K562 (cell line): ENCODE measurements at regions not wholly inside any gene's neighbourhood (a gene's known extent, or its start where the extent isn't known, plus 50 kb on each side); places are given as distances from the start of the nearest gene placed in this dataset.

Experiments used
- ARHGAP35 ChIP-seq: fragments of 450-650 bp; IDR thresholded peaks from 2 replicates; pipeline ENCODE4 v1.6.1; 2018; ENCODE audit not compliant: partially characterized antibody
- BCLAF1 ChIP-seq, 2 experiments: fragments of 450-650 bp in 1 of 2; IDR thresholded peaks; 2 replicates each; pipeline ENCODE4 v1.6.1; 2011 to 2017; ENCODE audit warnings: low read depth in 2 of 2, antibody characterized with exemption in 1 of 2, borderline replicate concordance in 1 of 2, low read length in 1 of 2, mild to moderate bottlenecking in 1 of 2, mixed read lengths in 1 of 2; ENCODE audit not compliant: control insufficient read depth in 1 of 2
- BCOR ChIP-seq: fragments of 450-650 bp; IDR thresholded peaks from 2 replicates; pipeline ENCODE4 v1.6.1; 2016
- DEAF1 ChIP-seq: fragments of 450-650 bp; formaldehyde crosslinking; IDR thresholded peaks from 2 replicates; pipeline ENCODE4 v1.4.0; 2020; ENCODE audit warnings: mild to moderate bottlenecking, moderate library complexity
- FOXO4 ChIP-seq: fragments of 450-650 bp; formaldehyde crosslinking; IDR thresholded peaks from 2 replicates; pipeline ENCODE4 v1.4.0; 2020; ENCODE audit warnings: mild to moderate bottlenecking, moderate library complexity
- LARP7 ChIP-seq: fragments of 450-650 bp; IDR thresholded peaks from 2 replicates; pipeline ENCODE4 v1.6.1; 2016
- MTA2 ChIP-seq: fragments of 450-650 bp; IDR thresholded peaks from 2 replicates; pipeline ENCODE4 v1.6.1; 2016; ENCODE audit warnings: low read depth
- PHF21A ChIP-seq: fragments of 450-650 bp; IDR thresholded peaks from 2 replicates; pipeline ENCODE4 v1.6.1; 2017; ENCODE audit warnings: low read depth, borderline replicate concordance
- RBM39 ChIP-seq: fragments of 200-400 bp; formaldehyde crosslinking; optimal IDR thresholded peaks from 2 replicates; pipeline ENCODE3; 2018; ENCODE audit warnings: low read depth, low read length
- RUNX1 ChIP-seq: sonication (generic); IDR thresholded peaks from 2 replicates; pipeline ENCODE4 v1.6.1; 2016; ENCODE audit warnings: antibody characterized with exemption, low read depth
- TRIM24 ChIP-seq, 2 experiments: fragments of 450-650 bp; IDR thresholded peaks; 2 replicates each; pipeline ENCODE4 v1.6.1; 2016
- TF ChIP-seq, protein P1 (sequence below): fragments of 450-650 bp; IDR thresholded peaks from 2 replicates; pipeline ENCODE4 v1.6.1; 2016; ENCODE audit warnings: borderline replicate concordance
- TF ChIP-seq, protein P2 (sequence below): fragments of 450-650 bp; IDR thresholded peaks from 2 replicates; pipeline ENCODE4 v1.6.1; 2014; ENCODE audit warnings: low read depth, mild to moderate bottlenecking, moderate library complexity, borderline replicate concordance
- TF ChIP-seq, protein P3 (sequence below): IDR thresholded peaks from 2 replicates; pipeline ENCODE4 v1.6.1; 2011; ENCODE audit warnings: borderline replicate concordance, low read depth, mild to moderate bottlenecking, moderate library complexity, low read length; ENCODE audit not compliant: insufficient read depth, poor library complexity, severe bottlenecking

DNA sequence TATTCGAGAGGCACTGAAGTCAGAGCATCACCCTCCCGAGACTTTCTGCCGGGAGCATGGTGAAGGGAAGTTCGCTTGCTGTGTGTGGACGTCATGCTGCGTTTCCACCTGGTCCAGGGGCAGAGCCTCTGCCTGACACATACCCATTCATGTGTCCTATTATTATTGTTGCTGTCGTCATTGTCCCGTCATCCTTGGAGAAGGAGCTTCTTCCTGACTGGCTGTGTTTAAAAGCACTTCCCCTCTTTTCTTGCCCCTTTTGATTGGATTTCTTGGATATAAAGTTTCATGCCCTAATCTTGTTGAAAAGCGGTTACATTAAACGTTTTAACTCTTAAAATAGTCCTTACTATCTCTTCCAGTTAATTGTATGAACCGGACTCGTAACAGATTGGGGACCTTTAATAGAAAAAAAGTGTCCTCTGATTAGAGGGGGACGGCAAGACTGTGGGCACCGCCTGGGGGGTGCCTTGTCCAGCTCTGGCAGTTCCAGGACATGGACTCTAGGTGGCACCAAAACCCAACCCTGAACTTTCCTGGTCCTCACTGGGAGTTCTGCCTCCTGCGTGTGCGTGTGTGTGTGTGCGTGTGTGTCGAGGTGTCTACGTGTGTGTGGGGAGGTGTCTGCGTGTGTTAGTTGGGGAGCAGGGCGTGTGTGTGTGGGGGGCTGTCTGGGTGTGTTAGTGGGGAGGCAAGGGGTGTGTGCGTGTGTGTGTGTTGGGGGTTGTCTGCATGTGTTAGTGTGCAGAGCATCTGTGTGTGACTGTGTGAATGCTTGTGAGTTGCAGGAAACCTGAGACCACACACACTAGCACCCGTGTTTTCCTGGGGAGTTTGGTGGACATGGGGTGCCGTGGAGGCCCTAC, 133.3 kb upstream of the CIBAR2 start (continued):
- TF ChIP-seq BCLAF1 (IDR thresholded peaks at IDR 0.05; ENCODE audit: borderline replicate concordance in 1 of 2, control insufficient read depth in 1 of 2, low read depth in 2 of 2, low read length in 1 of 2): 0 out of 4 replicates have a peak, but pooled peaks of 1 of the 2 experiments have one; percentile 61
- TF ChIP-seq, protein P1, sequence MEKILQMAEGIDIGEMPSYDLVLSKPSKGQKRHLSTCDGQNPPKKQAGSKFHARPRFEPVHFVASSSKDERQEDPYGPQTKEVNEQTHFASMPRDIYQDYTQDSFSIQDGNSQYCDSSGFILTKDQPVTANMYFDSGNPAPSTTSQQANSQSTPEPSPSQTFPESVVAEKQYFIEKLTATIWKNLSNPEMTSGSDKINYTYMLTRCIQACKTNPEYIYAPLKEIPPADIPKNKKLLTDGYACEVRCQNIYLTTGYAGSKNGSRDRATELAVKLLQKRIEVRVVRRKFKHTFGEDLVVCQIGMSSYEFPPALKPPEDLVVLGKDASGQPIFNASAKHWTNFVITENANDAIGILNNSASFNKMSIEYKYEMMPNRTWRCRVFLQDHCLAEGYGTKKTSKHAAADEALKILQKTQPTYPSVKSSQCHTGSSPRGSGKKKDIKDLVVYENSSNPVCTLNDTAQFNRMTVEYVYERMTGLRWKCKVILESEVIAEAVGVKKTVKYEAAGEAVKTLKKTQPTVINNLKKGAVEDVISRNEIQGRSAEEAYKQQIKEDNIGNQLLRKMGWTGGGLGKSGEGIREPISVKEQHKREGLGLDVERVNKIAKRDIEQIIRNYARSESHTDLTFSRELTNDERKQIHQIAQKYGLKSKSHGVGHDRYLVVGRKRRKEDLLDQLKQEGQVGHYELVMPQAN: peak; percentile 80; the same call in 1 of the 2 replicates
- no peak for TF ChIP-seq FOXO4 (CRISPR knock-in tag)
- peak; percentile 54; the same call in 1 of the 2 replicates for TF ChIP-seq PHF21A
- TF ChIP-seq BCOR: peak; percentile 67; the same call in 1 of the 2 replicates
- TF ChIP-seq, protein P2, sequence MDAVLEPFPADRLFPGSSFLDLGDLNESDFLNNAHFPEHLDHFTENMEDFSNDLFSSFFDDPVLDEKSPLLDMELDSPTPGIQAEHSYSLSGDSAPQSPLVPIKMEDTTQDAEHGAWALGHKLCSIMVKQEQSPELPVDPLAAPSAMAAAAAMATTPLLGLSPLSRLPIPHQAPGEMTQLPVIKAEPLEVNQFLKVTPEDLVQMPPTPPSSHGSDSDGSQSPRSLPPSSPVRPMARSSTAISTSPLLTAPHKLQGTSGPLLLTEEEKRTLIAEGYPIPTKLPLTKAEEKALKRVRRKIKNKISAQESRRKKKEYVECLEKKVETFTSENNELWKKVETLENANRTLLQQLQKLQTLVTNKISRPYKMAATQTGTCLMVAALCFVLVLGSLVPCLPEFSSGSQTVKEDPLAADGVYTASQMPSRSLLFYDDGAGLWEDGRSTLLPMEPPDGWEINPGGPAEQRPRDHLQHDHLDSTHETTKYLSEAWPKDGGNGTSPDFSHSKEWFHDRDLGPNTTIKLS: 0 out of 2 replicates have a peak, but pooled peaks have one; percentile 22
- peak; percentile 70 for TF ChIP-seq DEAF1 (CRISPR knock-in tag)
- 0 out of 2 replicates have a peak, but pooled peaks have one; percentile 44 for TF ChIP-seq MTA2
- TF ChIP-seq ARHGAP35: peak; percentile 89
- no peak for TF ChIP-seq RUNX1
- TF ChIP-seq TRIM24 (IDR thresholded peaks at IDR 0.05): peak in 1 of 2 experiments; percentile 39; a peak in 1 of 4 replicates
- TF ChIP-seq, protein P3, sequence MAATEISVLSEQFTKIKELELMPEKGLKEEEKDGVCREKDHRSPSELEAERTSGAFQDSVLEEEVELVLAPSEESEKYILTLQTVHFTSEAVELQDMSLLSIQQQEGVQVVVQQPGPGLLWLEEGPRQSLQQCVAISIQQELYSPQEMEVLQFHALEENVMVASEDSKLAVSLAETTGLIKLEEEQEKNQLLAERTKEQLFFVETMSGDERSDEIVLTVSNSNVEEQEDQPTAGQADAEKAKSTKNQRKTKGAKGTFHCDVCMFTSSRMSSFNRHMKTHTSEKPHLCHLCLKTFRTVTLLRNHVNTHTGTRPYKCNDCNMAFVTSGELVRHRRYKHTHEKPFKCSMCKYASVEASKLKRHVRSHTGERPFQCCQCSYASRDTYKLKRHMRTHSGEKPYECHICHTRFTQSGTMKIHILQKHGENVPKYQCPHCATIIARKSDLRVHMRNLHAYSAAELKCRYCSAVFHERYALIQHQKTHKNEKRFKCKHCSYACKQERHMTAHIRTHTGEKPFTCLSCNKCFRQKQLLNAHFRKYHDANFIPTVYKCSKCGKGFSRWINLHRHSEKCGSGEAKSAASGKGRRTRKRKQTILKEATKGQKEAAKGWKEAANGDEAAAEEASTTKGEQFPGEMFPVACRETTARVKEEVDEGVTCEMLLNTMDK: no peak
- TF ChIP-seq LARP7: peak; percentile 98
- no peak for TF ChIP-seq RBM39
